ENCODE measurements at regions not wholly inside any gene's neighbourhood (a gene's known extent, or its start where the extent isn't known, plus 50 kb on each side); places are given as distances from the start of the nearest gene placed in this dataset.
"Not testable (repeated sequence)": the region's sequence is repeated elsewhere in the genome, so short reads cannot be mapped to it uniquely, and the experiment has no call there.

- H3K9me1 ChIP-seq (ENCODE audit: control insufficient read depth, insufficient read depth, low read length); H3K9me3 ChIP-seq (replicated peaks; ENCODE audit: control insufficient read depth, insufficient read depth, low read depth, low read length); H3K36me3 ChIP-seq (ENCODE audit: control insufficient read depth, insufficient read depth, low read length); intact Hi-C loops (cut with micrococcal nuclease); H2AFZ ChIP-seq (ENCODE audit: low read depth, low read length); DNase-seq (ENCODE audit: extremely low read depth in 1 of 4, low spot score in 3 of 4); BruUV-seq (replicated peaks); in situ Hi-C loops (cut with MboI); H3K4me2 ChIP-seq (ENCODE audit: insufficient read depth, low read length); POLR2A ChIA-PET; H3K79me2 ChIP-seq (ENCODE audit: control insufficient read depth, insufficient read depth, low read length); H4K20me1 ChIP-seq (replicated peaks; ENCODE audit: control insufficient read depth, insufficient read depth, low read length); FAIRE-seq; CTCF ChIA-PET (ENCODE audit: low intra/inter-chr PET ratio); H3K27ac ChIP-seq (ENCODE audit: extremely low read depth, low read depth, low read length); H3K4me3 ChIP-seq; ATAC-seq; H3K27me3 ChIP-seq (ENCODE audit: control insufficient read depth in 2 of 2, insufficient read depth in 2 of 2, low read length in 2 of 2); H3K9ac ChIP-seq (ENCODE audit: insufficient read depth in 1 of 2, low read depth in 2 of 2, low read length in 2 of 2); H3K4me1 ChIP-seq (replicated peaks in 1 of 2; ENCODE audit: control insufficient read depth in 2 of 2, insufficient read depth in 2 of 2, low read length in 2 of 2): not testable (repeated sequence)
- 11% methylated on average over 2 of the region's 2 CpGs for WGBS (ENCODE audit: insufficient coverage, low coverage, missing lambda C conversion rate)
These were observed 186.4 kb upstream of the IRF2BP2 start for GRCh38 chr1:234796438-234796792.

GRCh38 chr1:234795711-234796437, 185.9 kb upstream of the IRF2BP2 start:
- H3K36me3 ChIP-seq (ENCODE audit: control insufficient read depth, insufficient read depth, low read length); H3K4me1 ChIP-seq (replicated peaks in 1 of 2; ENCODE audit: control insufficient read depth in 2 of 2, insufficient read depth in 2 of 2, low read length in 2 of 2); H3K79me2 ChIP-seq (ENCODE audit: control insufficient read depth, insufficient read depth, low read length); H3K27me3 ChIP-seq (ENCODE audit: control insufficient read depth in 2 of 2, insufficient read depth in 2 of 2, low read length in 2 of 2); H2AFZ ChIP-seq (ENCODE audit: low read depth, low read length); H3K4me2 ChIP-seq (ENCODE audit: insufficient read depth, low read length); intact Hi-C loops (cut with micrococcal nuclease); H3K9me3 ChIP-seq (replicated peaks; ENCODE audit: control insufficient read depth, insufficient read depth, low read depth, low read length); POLR2A ChIA-PET; H3K4me3 ChIP-seq; DNase-seq (ENCODE audit: extremely low read depth in 1 of 4, low spot score in 3 of 4); H3K9me1 ChIP-seq (ENCODE audit: control insufficient read depth, insufficient read depth, low read length); FAIRE-seq; H3K27ac ChIP-seq (ENCODE audit: extremely low read depth, low read depth, low read length); H4K20me1 ChIP-seq (replicated peaks; ENCODE audit: control insufficient read depth, insufficient read depth, low read length); ATAC-seq; CTCF ChIA-PET (ENCODE audit: low intra/inter-chr PET ratio); in situ Hi-C loops (cut with MboI); H3K9ac ChIP-seq (ENCODE audit: insufficient read depth in 1 of 2, low read depth in 2 of 2, low read length in 2 of 2); BruUV-seq (replicated peaks): not testable (repeated sequence)
- 34% methylated on average over 6 of the region's 7 CpGs for WGBS (ENCODE audit: insufficient coverage, low coverage, missing lambda C conversion rate)

GRCh38 chr1:234795007-234795406, 185.0 kb upstream of the IRF2BP2 start:
- CTCF ChIA-PET (ENCODE audit: low intra/inter-chr PET ratio); H3K79me2 ChIP-seq (ENCODE audit: control insufficient read depth, insufficient read depth, low read length); H3K4me3 ChIP-seq; H3K27ac ChIP-seq (ENCODE audit: extremely low read depth, low read depth, low read length); H3K36me3 ChIP-seq (ENCODE audit: control insufficient read depth, insufficient read depth, low read length); H3K9ac ChIP-seq (ENCODE audit: insufficient read depth in 1 of 2, low read depth in 2 of 2, low read length in 2 of 2); H3K9me3 ChIP-seq (replicated peaks; ENCODE audit: control insufficient read depth, insufficient read depth, low read depth, low read length); H3K27me3 ChIP-seq (ENCODE audit: control insufficient read depth in 2 of 2, insufficient read depth in 2 of 2, low read length in 2 of 2); DNase-seq (ENCODE audit: extremely low read depth in 1 of 4, low spot score in 3 of 4); POLR2A ChIA-PET; H2AFZ ChIP-seq (ENCODE audit: low read depth, low read length); H3K4me1 ChIP-seq (replicated peaks in 1 of 2; ENCODE audit: control insufficient read depth in 2 of 2, insufficient read depth in 2 of 2, low read length in 2 of 2); H3K4me2 ChIP-seq (ENCODE audit: insufficient read depth, low read length); FAIRE-seq; BruUV-seq (replicated peaks); in situ Hi-C loops (cut with MboI); H3K9me1 ChIP-seq (ENCODE audit: control insufficient read depth, insufficient read depth, low read length); ATAC-seq; H4K20me1 ChIP-seq (replicated peaks; ENCODE audit: control insufficient read depth, insufficient read depth, low read length); intact Hi-C loops (cut with micrococcal nuclease): not testable (repeated sequence)
- WGBS (ENCODE audit: insufficient coverage, low coverage, missing lambda C conversion rate) = 6% methylated on average over 1 of the region's 3 CpGs

- H3K9ac ChIP-seq (ENCODE audit: insufficient read depth in 1 of 2, low read depth in 2 of 2, low read length in 2 of 2); DNase-seq (ENCODE audit: extremely low read depth in 1 of 4, low spot score in 3 of 4); in situ Hi-C loops (cut with MboI); H3K9me3 ChIP-seq (replicated peaks; ENCODE audit: control insufficient read depth, insufficient read depth, low read depth, low read length); H3K4me1 ChIP-seq (replicated peaks in 1 of 2; ENCODE audit: control insufficient read depth in 2 of 2, insufficient read depth in 2 of 2, low read length in 2 of 2); CTCF ChIA-PET (ENCODE audit: low intra/inter-chr PET ratio); H2AFZ ChIP-seq (ENCODE audit: low read depth, low read length); H3K79me2 ChIP-seq (ENCODE audit: control insufficient read depth, insufficient read depth, low read length); H3K9me1 ChIP-seq (ENCODE audit: control insufficient read depth, insufficient read depth, low read length); H3K4me2 ChIP-seq (ENCODE audit: insufficient read depth, low read length); H3K27ac ChIP-seq (ENCODE audit: extremely low read depth, low read depth, low read length); H3K36me3 ChIP-seq (ENCODE audit: control insufficient read depth, insufficient read depth, low read length); POLR2A ChIA-PET; ATAC-seq; H3K27me3 ChIP-seq (ENCODE audit: control insufficient read depth in 2 of 2, insufficient read depth in 2 of 2, low read length in 2 of 2); H4K20me1 ChIP-seq (replicated peaks; ENCODE audit: control insufficient read depth, insufficient read depth, low read length); FAIRE-seq; H3K4me3 ChIP-seq; BruUV-seq (replicated peaks); intact Hi-C loops (cut with micrococcal nuclease): not testable (repeated sequence)
- WGBS (ENCODE audit: insufficient coverage, low coverage, missing lambda C conversion rate) = 19% methylated on average over 4 of the region's 4 CpGs
These were observed 184.5 kb upstream of the IRF2BP2 start for GRCh38 chr1:234794452-234794851.

All from K562 (cell line).